GM12878 (cell line): ENCODE measurements at regions not wholly inside any gene's neighbourhood (a gene's known extent, or its start where the extent isn't known, plus 50 kb on each side); places are given as distances from the start of the nearest gene placed in this dataset.

Source experiments
- GABPA ChIP-seq: IDR thresholded peaks from 2 replicates; pipeline ENCODE4 v1.6.1; 2014; ENCODE audit warnings: antibody characterized with exemption, low read depth, mild to moderate bottlenecking, inconsistent platforms
- RAD21 ChIP-seq: IDR thresholded peaks from 2 replicates; pipeline ENCODE4 v1.6.1; 2011; ENCODE audit warnings: mild to moderate bottlenecking, low read depth, low read length, moderate library complexity; ENCODE audit not compliant: insufficient read depth
- SUZ12 ChIP-seq: fragments of 200-600 bp; sonication (generic); IDR thresholded peaks from one replicate; pipeline ENCODE4 v1.6.1; 2018; ENCODE audit warnings: antibody characterized with exemption, mild to moderate bottlenecking; ENCODE audit not compliant: unreplicated experiment

- TF ChIP-seq RAD21, result no peak
- TF ChIP-seq SUZ12, result no peak
- TF ChIP-seq GABPA, result no peak
Observed at GRCh38 chr15:29896062-29896461, 73.8 kb upstream of the TJP1 start.
